ENCODE measurements at regions not wholly inside any gene's neighbourhood (a gene's known extent, or its start where the extent isn't known, plus 50 kb on each side); places are given as distances from the start of the nearest gene placed in this dataset.

GRCh38 chr3:20254268-20255117 lies 68.5 kb upstream of the SGO1 start (continued):
- TF ChIP-seq USF2 (CRISPR knock-in tag; IDR thresholded peaks at IDR 0.05) (no peak), NR2C2 (CRISPR knock-in tag; IDR thresholded peaks at IDR 0.05) (no peak)
- TF ChIP-seq, protein P1, sequence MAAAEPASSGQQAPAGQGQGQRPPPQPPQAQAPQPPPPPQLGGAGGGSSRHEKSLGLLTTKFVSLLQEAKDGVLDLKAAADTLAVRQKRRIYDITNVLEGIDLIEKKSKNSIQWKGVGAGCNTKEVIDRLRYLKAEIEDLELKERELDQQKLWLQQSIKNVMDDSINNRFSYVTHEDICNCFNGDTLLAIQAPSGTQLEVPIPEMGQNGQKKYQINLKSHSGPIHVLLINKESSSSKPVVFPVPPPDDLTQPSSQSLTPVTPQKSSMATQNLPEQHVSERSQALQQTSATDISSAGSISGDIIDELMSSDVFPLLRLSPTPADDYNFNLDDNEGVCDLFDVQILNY (CRISPR knock-in tag; IDR thresholded peaks at IDR 0.05), result no peak

DNA sequence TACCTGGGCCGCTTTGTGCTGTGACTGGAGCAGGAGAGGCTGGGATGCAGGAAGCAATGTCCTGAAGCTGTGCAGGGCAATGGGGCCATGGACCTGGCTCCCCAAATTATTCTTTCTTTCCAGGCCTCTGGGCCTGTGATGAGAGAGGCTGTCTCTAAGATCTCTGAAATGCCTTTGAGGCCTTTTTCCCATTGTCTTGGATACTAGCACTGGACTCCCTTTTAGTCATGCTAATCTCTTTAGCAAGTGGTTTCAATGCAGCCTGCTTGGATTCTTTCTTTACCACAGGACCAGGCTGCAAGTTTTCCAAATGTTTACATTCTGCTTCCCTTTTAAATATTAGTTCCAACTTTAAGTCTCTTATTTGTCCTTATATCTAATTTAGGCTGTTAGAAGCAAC lies 64.8 kb upstream of the SGO1 start:
- ChIA-PET CTCF (no interaction called here), POLR2A (no interaction called here)
- peaks cover 38% of the 10 kb centered on the region for H3K9me3 Mint-ChIP-seq
- ATAC-seq (peak; percentile 82), DNase-seq (ENCODE audit: low spot score) (no peak)
- TF ChIP-seq ZNF232 (CRISPR knock-in tag; IDR thresholded peaks at IDR 0.05) (no peak), CDX4 (CRISPR knock-in tag; IDR thresholded peaks at IDR 0.05; ENCODE audit: borderline replicate concordance) (no peak), RELA (CRISPR knock-in tag; IDR thresholded peaks at IDR 0.05; ENCODE audit: borderline replicate concordance) (no peak), ATF1 (CRISPR knock-in tag; IDR thresholded peaks at IDR 0.05) (no peak), ZNF423 (CRISPR knock-in tag; IDR thresholded peaks at IDR 0.05) (no peak)
- TF ChIP-seq, protein P2, sequence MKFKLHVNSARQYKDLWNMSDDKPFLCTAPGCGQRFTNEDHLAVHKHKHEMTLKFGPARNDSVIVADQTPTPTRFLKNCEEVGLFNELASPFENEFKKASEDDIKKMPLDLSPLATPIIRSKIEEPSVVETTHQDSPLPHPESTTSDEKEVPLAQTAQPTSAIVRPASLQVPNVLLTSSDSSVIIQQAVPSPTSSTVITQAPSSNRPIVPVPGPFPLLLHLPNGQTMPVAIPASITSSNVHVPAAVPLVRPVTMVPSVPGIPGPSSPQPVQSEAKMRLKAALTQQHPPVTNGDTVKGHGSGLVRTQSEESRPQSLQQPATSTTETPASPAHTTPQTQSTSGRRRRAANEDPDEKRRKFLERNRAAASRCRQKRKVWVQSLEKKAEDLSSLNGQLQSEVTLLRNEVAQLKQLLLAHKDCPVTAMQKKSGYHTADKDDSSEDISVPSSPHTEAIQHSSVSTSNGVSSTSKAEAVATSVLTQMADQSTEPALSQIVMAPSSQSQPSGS (CRISPR knock-in tag; IDR thresholded peaks at IDR 0.05; ENCODE audit: borderline replicate concordance, low read depth), result no peak
- peaks cover 8% of the 10 kb centered on the region; the same call in 1 of the 2 replicates for H3K36me3 Mint-ChIP-seq
- no peaks in the 10 kb centered on the region; the same call in 1 of the 2 replicates for H3K27me3 Mint-ChIP-seq (ENCODE audit: low read depth)
- peak overlapping the region; percentile 15; the same call in 1 of the 2 replicates for H3K4me3 Mint-ChIP-seq
- peaks cover 39% of the 10 kb centered on the region for H3K4me1 Mint-ChIP-seq
- H3K27ac Mint-ChIP-seq, result no peak overlapping the region

DNA sequence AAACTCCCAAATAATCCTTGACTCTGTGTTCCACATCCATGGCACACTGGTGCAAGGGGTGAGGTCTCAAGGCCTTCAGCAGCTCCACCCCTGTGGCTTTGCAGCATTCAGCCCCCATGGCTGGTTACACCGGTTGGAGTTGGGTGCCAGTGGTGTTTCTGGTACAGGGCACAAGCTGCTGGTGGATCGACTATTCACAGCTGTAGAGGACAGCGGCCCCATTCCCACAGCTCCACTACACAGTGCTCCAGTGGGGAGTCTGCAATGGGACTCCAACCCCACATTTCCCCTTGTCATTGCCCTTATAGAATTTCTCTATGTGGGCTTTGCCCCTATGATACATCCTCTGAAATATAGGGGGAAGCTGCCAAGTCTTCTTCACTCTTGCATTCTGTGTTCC lies 64.3 kb upstream of the SGO1 start:
- H3K27me3 Mint-ChIP-seq (ENCODE audit: low read depth), result no peaks in the 10 kb centered on the region; the same call in 1 of the 2 replicates
- CTCF ChIA-PET, result no interaction called here
- POLR2A ChIA-PET, result no interaction called here
- TF ChIP-seq, protein P3, sequence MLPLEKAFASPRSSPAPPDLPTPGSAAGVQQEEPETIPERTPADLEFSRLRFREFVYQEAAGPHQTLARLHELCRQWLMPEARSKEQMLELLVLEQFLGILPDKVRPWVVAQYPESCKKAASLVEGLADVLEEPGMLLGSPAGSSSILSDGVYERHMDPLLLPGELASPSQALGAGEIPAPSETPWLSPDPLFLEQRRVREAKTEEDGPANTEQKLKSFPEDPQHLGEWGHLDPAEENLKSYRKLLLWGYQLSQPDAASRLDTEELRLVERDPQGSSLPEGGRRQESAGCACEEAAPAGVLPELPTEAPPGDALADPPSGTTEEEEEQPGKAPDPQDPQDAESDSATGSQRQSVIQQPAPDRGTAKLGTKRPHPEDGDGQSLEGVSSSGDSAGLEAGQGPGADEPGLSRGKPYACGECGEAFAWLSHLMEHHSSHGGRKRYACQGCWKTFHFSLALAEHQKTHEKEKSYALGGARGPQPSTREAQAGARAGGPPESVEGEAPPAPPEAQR (CRISPR knock-in tag; IDR thresholded peaks at IDR 0.05), result no peak
- TF ChIP-seq, protein P4, sequence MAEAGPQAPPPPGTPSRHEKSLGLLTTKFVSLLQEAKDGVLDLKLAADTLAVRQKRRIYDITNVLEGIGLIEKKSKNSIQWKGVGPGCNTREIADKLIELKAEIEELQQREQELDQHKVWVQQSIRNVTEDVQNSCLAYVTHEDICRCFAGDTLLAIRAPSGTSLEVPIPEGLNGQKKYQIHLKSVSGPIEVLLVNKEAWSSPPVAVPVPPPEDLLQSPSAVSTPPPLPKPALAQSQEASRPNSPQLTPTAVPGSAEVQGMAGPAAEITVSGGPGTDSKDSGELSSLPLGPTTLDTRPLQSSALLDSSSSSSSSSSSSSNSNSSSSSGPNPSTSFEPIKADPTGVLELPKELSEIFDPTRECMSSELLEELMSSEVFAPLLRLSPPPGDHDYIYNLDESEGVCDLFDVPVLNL (CRISPR knock-in tag; IDR thresholded peaks at IDR 0.05; ENCODE audit: borderline replicate concordance, low read depth), result no peak
- TF ChIP-seq, protein P5, sequence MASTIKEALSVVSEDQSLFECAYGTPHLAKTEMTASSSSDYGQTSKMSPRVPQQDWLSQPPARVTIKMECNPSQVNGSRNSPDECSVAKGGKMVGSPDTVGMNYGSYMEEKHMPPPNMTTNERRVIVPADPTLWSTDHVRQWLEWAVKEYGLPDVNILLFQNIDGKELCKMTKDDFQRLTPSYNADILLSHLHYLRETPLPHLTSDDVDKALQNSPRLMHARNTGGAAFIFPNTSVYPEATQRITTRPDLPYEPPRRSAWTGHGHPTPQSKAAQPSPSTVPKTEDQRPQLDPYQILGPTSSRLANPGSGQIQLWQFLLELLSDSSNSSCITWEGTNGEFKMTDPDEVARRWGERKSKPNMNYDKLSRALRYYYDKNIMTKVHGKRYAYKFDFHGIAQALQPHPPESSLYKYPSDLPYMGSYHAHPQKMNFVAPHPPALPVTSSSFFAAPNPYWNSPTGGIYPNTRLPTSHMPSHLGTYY (CRISPR knock-in tag; IDR thresholded peaks at IDR 0.05), result no peak
- TF ChIP-seq ZNF671 (CRISPR knock-in tag; IDR thresholded peaks at IDR 0.05), result no peak
- TF ChIP-seq, protein P6, sequence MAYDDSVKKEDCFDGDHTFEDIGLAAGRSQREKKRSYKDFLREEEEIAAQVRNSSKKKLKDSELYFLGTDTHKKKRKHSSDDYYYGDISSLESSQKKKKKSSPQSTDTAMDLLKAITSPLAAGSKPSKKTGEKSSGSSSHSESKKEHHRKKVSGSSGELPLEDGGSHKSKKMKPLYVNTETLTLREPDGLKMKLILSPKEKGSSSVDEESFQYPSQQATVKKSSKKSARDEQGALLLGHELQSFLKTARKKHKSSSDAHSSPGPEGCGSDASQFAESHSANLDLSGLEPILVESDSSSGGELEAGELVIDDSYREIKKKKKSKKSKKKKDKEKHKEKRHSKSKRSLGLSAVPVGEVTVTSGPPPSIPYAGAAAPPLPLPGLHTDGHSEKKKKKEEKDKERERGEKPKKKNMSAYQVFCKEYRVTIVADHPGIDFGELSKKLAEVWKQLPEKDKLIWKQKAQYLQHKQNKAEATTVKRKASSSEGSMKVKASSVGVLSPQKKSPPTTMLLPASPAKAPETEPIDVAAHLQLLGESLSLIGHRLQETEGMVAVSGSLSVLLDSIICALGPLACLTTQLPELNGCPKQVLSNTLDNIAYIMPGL (CRISPR knock-in tag; IDR thresholded peaks at IDR 0.05), result no peak
- TF ChIP-seq, protein P7, sequence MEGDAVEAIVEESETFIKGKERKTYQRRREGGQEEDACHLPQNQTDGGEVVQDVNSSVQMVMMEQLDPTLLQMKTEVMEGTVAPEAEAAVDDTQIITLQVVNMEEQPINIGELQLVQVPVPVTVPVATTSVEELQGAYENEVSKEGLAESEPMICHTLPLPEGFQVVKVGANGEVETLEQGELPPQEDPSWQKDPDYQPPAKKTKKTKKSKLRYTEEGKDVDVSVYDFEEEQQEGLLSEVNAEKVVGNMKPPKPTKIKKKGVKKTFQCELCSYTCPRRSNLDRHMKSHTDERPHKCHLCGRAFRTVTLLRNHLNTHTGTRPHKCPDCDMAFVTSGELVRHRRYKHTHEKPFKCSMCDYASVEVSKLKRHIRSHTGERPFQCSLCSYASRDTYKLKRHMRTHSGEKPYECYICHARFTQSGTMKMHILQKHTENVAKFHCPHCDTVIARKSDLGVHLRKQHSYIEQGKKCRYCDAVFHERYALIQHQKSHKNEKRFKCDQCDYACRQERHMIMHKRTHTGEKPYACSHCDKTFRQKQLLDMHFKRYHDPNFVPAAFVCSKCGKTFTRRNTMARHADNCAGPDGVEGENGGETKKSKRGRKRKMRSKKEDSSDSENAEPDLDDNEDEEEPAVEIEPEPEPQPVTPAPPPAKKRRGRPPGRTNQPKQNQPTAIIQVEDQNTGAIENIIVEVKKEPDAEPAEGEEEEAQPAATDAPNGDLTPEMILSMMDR (IDR thresholded peaks at IDR 0.05), result no peak
- no peak for TF ChIP-seq MAX (CRISPR knock-in tag; IDR thresholded peaks at IDR 0.05)
- no peak for TF ChIP-seq NR2C2 (CRISPR knock-in tag; IDR thresholded peaks at IDR 0.05)
- no peak for TF ChIP-seq ZNF263 (CRISPR knock-in tag; IDR thresholded peaks at IDR 0.05; ENCODE audit: low read depth)
- TF ChIP-seq, protein P8, sequence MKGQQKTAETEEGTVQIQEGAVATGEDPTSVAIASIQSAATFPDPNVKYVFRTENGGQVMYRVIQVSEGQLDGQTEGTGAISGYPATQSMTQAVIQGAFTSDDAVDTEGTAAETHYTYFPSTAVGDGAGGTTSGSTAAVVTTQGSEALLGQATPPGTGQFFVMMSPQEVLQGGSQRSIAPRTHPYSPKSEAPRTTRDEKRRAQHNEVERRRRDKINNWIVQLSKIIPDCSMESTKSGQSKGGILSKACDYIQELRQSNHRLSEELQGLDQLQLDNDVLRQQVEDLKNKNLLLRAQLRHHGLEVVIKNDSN (CRISPR knock-in tag; IDR thresholded peaks at IDR 0.05), result no peak

More for the DNA sequence above, 64.3 kb upstream of the SGO1 start:
- no peak overlapping the region for H3K4me3 Mint-ChIP-seq
- H3K27ac Mint-ChIP-seq, result no peak overlapping the region
- ATAC-seq (no peak), DNase-seq (ENCODE audit: low spot score) (no peak)
- H3K36me3 Mint-ChIP-seq, result peaks cover 6% of the 10 kb centered on the region; the same call in 1 of the 2 replicates
- peaks cover 37% of the 10 kb centered on the region for H3K9me3 Mint-ChIP-seq
- H3K4me1 Mint-ChIP-seq, result peaks cover 36% of the 10 kb centered on the region
